ENCODE measurements at regions not wholly inside any gene's neighbourhood (a gene's known extent, or its start where the extent isn't known, plus 50 kb on each side); places are given as distances from the start of the nearest gene placed in this dataset.

DNA sequence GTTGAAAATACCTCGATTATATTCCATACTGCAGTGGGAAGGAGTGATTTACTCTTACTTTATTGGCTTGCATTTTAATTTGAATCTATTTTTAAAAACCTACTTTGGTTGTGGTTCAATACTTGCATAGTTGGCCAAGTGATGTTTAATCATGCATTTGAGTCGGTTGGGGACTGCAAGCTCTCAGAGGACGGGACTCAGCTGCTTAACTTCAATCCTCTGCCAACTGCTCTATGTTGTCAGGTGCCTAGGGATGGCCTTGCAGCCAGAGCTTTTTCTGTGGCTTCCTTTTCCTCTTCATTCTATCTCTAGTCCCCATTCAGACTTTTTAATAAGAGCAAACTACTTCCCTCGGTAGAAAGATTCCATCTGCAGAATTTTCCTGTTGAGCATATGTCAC lies 53.4 kb upstream of the KRR1 start (continued):
- no peak for TF ChIP-seq REST (IDR thresholded peaks at IDR 0.05; ENCODE audit: unreplicated experiment)
- no peak for TF ChIP-seq ETS1 (IDR thresholded peaks at IDR 0.05)
- no peak for TF ChIP-seq STAT1 (IDR thresholded peaks at IDR 0.05; ENCODE audit: unreplicated experiment)
- no peak for TF ChIP-seq ZNF331 (CRISPR knock-in tag; IDR thresholded peaks at IDR 0.05; ENCODE audit: low read depth)
- no peak for TF ChIP-seq NANOG (IDR thresholded peaks at IDR 0.05; ENCODE audit: borderline replicate concordance)

DNA sequence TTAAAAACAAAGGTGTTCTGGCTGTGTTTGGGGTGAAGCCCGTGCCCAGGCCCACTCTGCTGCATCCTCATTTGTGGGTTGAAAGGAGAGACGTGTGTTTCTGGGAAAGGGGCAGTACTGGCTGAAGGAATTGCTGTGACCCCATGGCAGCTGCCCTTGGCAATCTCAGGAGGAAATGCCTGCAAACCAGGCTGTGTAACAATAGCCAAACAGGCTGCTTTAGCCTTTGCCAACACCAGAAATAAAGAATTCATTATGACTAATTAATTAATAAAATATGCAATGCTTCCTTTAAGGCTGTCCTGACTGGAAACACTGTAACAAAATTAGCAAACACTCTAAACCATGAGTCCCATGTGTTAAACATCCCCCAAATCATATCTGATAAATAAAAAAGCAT lies 53.0 kb upstream of the KRR1 start:
- Histone ChIP-seq H3K4me1 (ENCODE audit: insufficient read depth) (no peaks in the 10 kb centered on the region), H3K9me2 (ENCODE audit: insufficient read depth) (no peaks in the 10 kb centered on the region), H4K20me1 (replicated peaks; ENCODE audit: insufficient read depth) (no peaks in the 10 kb centered on the region), H3K4me2 (no peak overlapping the region), H3F3A (replicated peaks; ENCODE audit: low read depth) (no peaks in the 10 kb centered on the region), H3K4me3 (no peak overlapping the region), H3K27ac (ENCODE audit: low read depth) (no peak overlapping the region), H3K79me2 (replicated peaks; ENCODE audit: insufficient read depth) (no peaks in the 10 kb centered on the region), H3K27me3 (ENCODE audit: insufficient read depth) (no peaks in the 10 kb centered on the region), H2AFZ (no peak overlapping the region), H3K36me3 (ENCODE audit: insufficient read depth) (no peaks in the 10 kb centered on the region)
- no peak overlapping the region for H3K27ac Mint-ChIP-seq
- peaks cover 1% of the 10 kb centered on the region for H3K27me3 Mint-ChIP-seq (ENCODE audit: insufficient read depth, low read depth, poor library complexity)
- no peak for TF ChIP-seq REST (IDR thresholded peaks at IDR 0.05; ENCODE audit: unreplicated experiment)
- TF ChIP-seq CREB1 (CRISPR knock-in tag; IDR thresholded peaks at IDR 0.05; ENCODE audit: low read depth) = no peak
- no peak for TF ChIP-seq EZH2 (IDR thresholded peaks at IDR 0.05; ENCODE audit: low read depth, unreplicated experiment)
- TF ChIP-seq NANOG (IDR thresholded peaks at IDR 0.05; ENCODE audit: borderline replicate concordance) = no peak
- no peak for TF ChIP-seq ZNF114 (CRISPR knock-in tag; IDR thresholded peaks at IDR 0.05)
- 0 out of 3 replicates have a peak, but pooled peaks cover 3% of the 10 kb centered on the region for H3K4me1 Mint-ChIP-seq
- ATAC-seq (no peak), DNase-seq (ENCODE audit: low spot score) (no peak)
- H3K4me3 Mint-ChIP-seq = no peak overlapping the region
- peaks cover 17% of the 10 kb centered on the region for H3K36me3 Mint-ChIP-seq (ENCODE audit: low read depth)
- peaks cover 21% of the 10 kb centered on the region for H3K9me3 Mint-ChIP-seq

All from GM23338 (cell line).